ENCODE measurements at regions not wholly inside any gene's neighbourhood (a gene's known extent, or its start where the extent isn't known, plus 50 kb on each side); places are given as distances from the start of the nearest gene placed in this dataset.

- DNase-seq = no peak
These were observed 279.0 kb downstream of the FOXA2 start for GRCh38 chr20:22305381-22305780.

- DNase-seq = no peak
These were observed 280.8 kb downstream of the FOXA2 start for GRCh38 chr20:22303523-22303922.

- DNase-seq = no peak
These were observed 282.3 kb downstream of the FOXA2 start for GRCh38 chr20:22302039-22302438.

- no peak for DNase-seq
These were observed 290.5 kb downstream of the FOXA2 start for GRCh38 chr20:22293886-22294285.

- no peak for DNase-seq
These were observed 294.9 kb downstream of the FOXA2 start for GRCh38 chr20:22289442-22289841.

GRCh38 chr20:22288957-22289356, 295.4 kb downstream of the FOXA2 start:
- DNase-seq = no peak

GRCh38 chr20:22288156-22288555, 296.2 kb downstream of the FOXA2 start:
- DNase-seq = no peak

- no peak for DNase-seq
These were observed 298.8 kb downstream of the FOXA2 start for GRCh38 chr20:22285555-22285954.

- DNase-seq = no peak
These were observed 301.7 kb downstream of the FOXA2 start for GRCh38 chr20:22282696-22283095.

- DNase-seq = no peak
These were observed 310.0 kb downstream of the FOXA2 start for GRCh38 chr20:22274330-22274729.

- no peak for DNase-seq
These were observed 315.7 kb downstream of the FOXA2 start for GRCh38 chr20:22268675-22269074.

GRCh38 chr20:22264917-22265316, 319.5 kb downstream of the FOXA2 start:
- DNase-seq = no peak

GRCh38 chr20:22260506-22260905, 323.9 kb downstream of the FOXA2 start:
- DNase-seq = no peak

- DNase-seq = no peak
These were observed 326.5 kb downstream of the FOXA2 start for GRCh38 chr20:22257912-22258311.

- no peak for DNase-seq
These were observed 336.2 kb downstream of the FOXA2 start for GRCh38 chr20:22248051-22248667.

- DNase-seq = no peak
These were observed 339.2 kb downstream of the FOXA2 start for GRCh38 chr20:22245139-22245538.

GRCh38 chr20:22243067-22243466, 341.3 kb downstream of the FOXA2 start:
- DNase-seq = no peak

GRCh38 chr20:22241609-22242008, 342.8 kb downstream of the FOXA2 start:
- DNase-seq = no peak

- DNase-seq = no peak
These were observed 351.4 kb downstream of the FOXA2 start for GRCh38 chr20:22232923-22233322.

- DNase-seq = no peak
These were observed 351.9 kb downstream of the FOXA2 start for GRCh38 chr20:22232473-22232872.

- DNase-seq = no peak
These were observed 357.3 kb downstream of the FOXA2 start for GRCh38 chr20:22226849-22227700.

- DNase-seq = no peak
These were observed 361.1 kb downstream of the FOXA2 start for GRCh38 chr20:22223236-22223635.

GRCh38 chr20:22217712-22218352, 366.5 kb downstream of the FOXA2 start:
- DNase-seq = no peak

GRCh38 chr20:22216984-22217383, 367.4 kb downstream of the FOXA2 start:
- no peak for DNase-seq

Measured in NCI-H1694 treated with DMSO at 0.1 percent for 48 hours (cell line).